MM.1S (cell line): ENCODE measurements at regions not wholly inside any gene's neighbourhood (a gene's known extent, or its start where the extent isn't known, plus 50 kb on each side); places are given as distances from the start of the nearest gene placed in this dataset.

ENCODE experiments used
- DNase-seq: peaks from one replicate; pipeline ENCODE4 v3.0.0-alpha.2; 2015
- H2AFZ ChIP-seq: fragments of 300-600 bp; sonication (generic); 2 replicates; pipeline ENCODE4 v1.6.0; 2016; ENCODE audit warnings: antibody characterized with exemption, low read length
- H3F3A ChIP-seq: fragments of 300-600 bp; sonication (generic); 2 replicates; pipeline ENCODE4 v1.6.1; 2016; ENCODE audit warnings: mild to moderate bottlenecking, antibody characterized with exemption, low read length, moderate library complexity, mixed read lengths; ENCODE audit not compliant: insufficient read depth
- H3K27ac ChIP-seq: fragments of 300-600 bp; sonication (generic); 2 replicates; pipeline ENCODE4 v1.5.1; 2016; ENCODE audit warnings: mild to moderate bottlenecking, low read length
- H3K27me3 ChIP-seq: fragments of 300-600 bp; sonication (generic); replicated peaks from 2 replicates; pipeline ENCODE4 v1.6.0; 2016; ENCODE audit warnings: low read length; ENCODE audit not compliant: insufficient read depth
- H3K36me3 ChIP-seq: fragments of 300-600 bp; sonication (generic); replicated peaks from 2 replicates; pipeline ENCODE4 v1.6.1; 2016; ENCODE audit warnings: mild to moderate bottlenecking, low read length, mixed read lengths; ENCODE audit not compliant: insufficient read depth
- H3K4me1 ChIP-seq: fragments of 300-600 bp; sonication (generic); 2 replicates; pipeline ENCODE4 v1.6.1; 2016; ENCODE audit warnings: low read length, mixed read lengths
- H3K4me2 ChIP-seq: fragments of 300-600 bp; sonication (generic); 2 replicates; pipeline ENCODE4 v1.6.0; 2016; ENCODE audit warnings: low read depth, low read length
- H3K4me3 ChIP-seq: fragments of 300-600 bp; sonication (generic); 2 replicates; pipeline ENCODE4 v1.5.1; 2016; ENCODE audit warnings: low read length, mixed read lengths
- H3K79me2 ChIP-seq: fragments of 300-600 bp; sonication (generic); 2 replicates; pipeline ENCODE4 v1.6.1; 2016; ENCODE audit warnings: mixed run types, low read length, mixed read lengths
- H3K9ac ChIP-seq: fragments of 300-600 bp; sonication (generic); 2 replicates; pipeline ENCODE4 v1.6.1; 2016; ENCODE audit warnings: low read length, mixed read lengths
- H3K9me2 ChIP-seq: fragments of 300-600 bp; sonication (generic); replicated peaks from 2 replicates; pipeline ENCODE4 v1.6.1; 2016; ENCODE audit warnings: mild to moderate bottlenecking, low read length, mixed read lengths; ENCODE audit not compliant: insufficient read depth
- H3K9me3 ChIP-seq: fragments of 300-600 bp; sonication (generic); replicated peaks from 2 replicates; pipeline ENCODE4 v1.6.1; 2016; ENCODE audit warnings: mild to moderate bottlenecking, low read length, mixed read lengths; ENCODE audit not compliant: insufficient read depth
- H4K20me1 ChIP-seq: fragments of 300-600 bp; sonication (generic); 2 replicates; pipeline ENCODE4 v1.6.1; 2016; ENCODE audit warnings: mild to moderate bottlenecking, low read length, moderate library complexity, mixed read lengths; ENCODE audit not compliant: insufficient read depth
- EZH2 ChIP-seq: fragments of 300-600 bp; sonication (generic); optimal IDR thresholded peaks from 2 replicates; pipeline ENCODE3; 2017; ENCODE audit warnings: low read depth, mild to moderate bottlenecking, antibody characterized with exemption, low read length, mixed read lengths
- EZH2phosphoT487 ChIP-seq: fragments of 300-600 bp; sonication (generic); IDR thresholded peaks from 2 replicates; pipeline ENCODE4 v1.6.1; 2018; ENCODE audit warnings: antibody characterized with exemption, low read length
- TF ChIP-seq, protein P1 (sequence below): fragments of 300-600 bp; sonication (generic); IDR thresholded peaks from 2 replicates; pipeline ENCODE4 v1.5.1; 2016; ENCODE audit warnings: antibody characterized with exemption, low read length, mixed read lengths

GRCh38 chr11:130574740-130575139 is 126.3 kb downstream of the ADAMTS15 start:
- Histone ChIP-seq H3K36me3 (no peaks in the 10 kb centered on the region), H3K9me3 (no peaks in the 10 kb centered on the region), H3K27me3 (no peaks in the 10 kb centered on the region), H3K9ac (no peak overlapping the region), H3F3A (no peaks in the 10 kb centered on the region), H4K20me1 (no peaks in the 10 kb centered on the region), H3K9me2 (no peaks in the 10 kb centered on the region), H3K27ac (no peak overlapping the region), H3K79me2 (no peaks in the 10 kb centered on the region), H3K4me2 (no peak overlapping the region), H3K4me1 (no peaks in the 10 kb centered on the region), H2AFZ (no peak overlapping the region), H3K4me3 (no peak overlapping the region)
- no peak for DNase-seq
- no peak for TF ChIP-seq EZH2
- no peak for TF ChIP-seq EZH2phosphoT487
- TF ChIP-seq, protein P1, sequence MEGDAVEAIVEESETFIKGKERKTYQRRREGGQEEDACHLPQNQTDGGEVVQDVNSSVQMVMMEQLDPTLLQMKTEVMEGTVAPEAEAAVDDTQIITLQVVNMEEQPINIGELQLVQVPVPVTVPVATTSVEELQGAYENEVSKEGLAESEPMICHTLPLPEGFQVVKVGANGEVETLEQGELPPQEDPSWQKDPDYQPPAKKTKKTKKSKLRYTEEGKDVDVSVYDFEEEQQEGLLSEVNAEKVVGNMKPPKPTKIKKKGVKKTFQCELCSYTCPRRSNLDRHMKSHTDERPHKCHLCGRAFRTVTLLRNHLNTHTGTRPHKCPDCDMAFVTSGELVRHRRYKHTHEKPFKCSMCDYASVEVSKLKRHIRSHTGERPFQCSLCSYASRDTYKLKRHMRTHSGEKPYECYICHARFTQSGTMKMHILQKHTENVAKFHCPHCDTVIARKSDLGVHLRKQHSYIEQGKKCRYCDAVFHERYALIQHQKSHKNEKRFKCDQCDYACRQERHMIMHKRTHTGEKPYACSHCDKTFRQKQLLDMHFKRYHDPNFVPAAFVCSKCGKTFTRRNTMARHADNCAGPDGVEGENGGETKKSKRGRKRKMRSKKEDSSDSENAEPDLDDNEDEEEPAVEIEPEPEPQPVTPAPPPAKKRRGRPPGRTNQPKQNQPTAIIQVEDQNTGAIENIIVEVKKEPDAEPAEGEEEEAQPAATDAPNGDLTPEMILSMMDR, result no peak

DNA sequence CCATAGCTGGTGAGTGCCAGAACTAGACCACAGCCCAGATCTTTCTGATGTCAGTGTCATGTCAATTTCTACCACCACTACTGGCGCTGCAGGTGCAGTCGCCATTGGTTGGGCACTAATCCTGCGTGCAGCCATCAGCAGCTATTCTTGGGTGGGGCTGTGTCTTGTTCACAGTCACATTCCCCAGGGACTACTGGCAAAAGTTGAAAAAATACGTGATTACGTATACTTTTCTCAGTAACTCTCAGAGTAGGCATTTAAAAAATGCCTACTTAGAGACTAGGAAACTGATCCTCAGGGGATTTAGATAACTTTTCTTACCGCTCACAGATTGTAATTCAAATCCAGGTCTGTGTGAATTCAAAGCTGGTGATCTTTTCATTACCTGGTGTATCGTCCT is 127.7 kb downstream of the ADAMTS15 start:
- no peak for DNase-seq
- no peak overlapping the region for H3K4me2 ChIP-seq
- no peaks in the 10 kb centered on the region for H3K9me3 ChIP-seq
- H2AFZ ChIP-seq, result no peak overlapping the region
- H3K9me2 ChIP-seq, result no peaks in the 10 kb centered on the region
- no peaks in the 10 kb centered on the region for H3K27me3 ChIP-seq
- H3K36me3 ChIP-seq, result no peaks in the 10 kb centered on the region
- no peaks in the 10 kb centered on the region for H3K79me2 ChIP-seq
- H3K4me1 ChIP-seq, result peaks cover 8% of the 10 kb centered on the region
- H3F3A ChIP-seq, result no peaks in the 10 kb centered on the region
- no peak overlapping the region for H3K4me3 ChIP-seq
- H4K20me1 ChIP-seq, result no peaks in the 10 kb centered on the region
- H3K27ac ChIP-seq, result no peak overlapping the region
- TF ChIP-seq, protein P1, result no peak
- TF ChIP-seq EZH2 (no peak), EZH2phosphoT487 (no peak)
- H3K9ac ChIP-seq, result no peak overlapping the region

GRCh38 chr11:130578738-130579368 is 130.4 kb downstream of the ADAMTS15 start:
- DNase-seq, result no peak
- H2AFZ ChIP-seq, result no peak overlapping the region
- H3K36me3 ChIP-seq, result no peaks in the 10 kb centered on the region
- no peak overlapping the region for H3K27ac ChIP-seq
- no peak overlapping the region for H3K4me3 ChIP-seq
- H4K20me1 ChIP-seq, result no peaks in the 10 kb centered on the region
- no peaks in the 10 kb centered on the region for H3K79me2 ChIP-seq
- H3K9ac ChIP-seq, result no peak overlapping the region
- H3K4me2 ChIP-seq, result no peak overlapping the region
- H3K9me2 ChIP-seq, result no peaks in the 10 kb centered on the region
- H3K4me1 ChIP-seq, result peaks cover 23% of the 10 kb centered on the region
- no peak for TF ChIP-seq EZH2phosphoT487
- TF ChIP-seq EZH2, result no peak
- TF ChIP-seq, protein P1, result no peak
- H3F3A ChIP-seq, result peaks cover 10% of the 10 kb centered on the region
- H3K9me3 ChIP-seq, result no peaks in the 10 kb centered on the region
- no peaks in the 10 kb centered on the region for H3K27me3 ChIP-seq
